Glutamatergic neuron (in vitro differentiated cells): ENCODE measurements at regions not wholly inside any gene's neighbourhood (a gene's known extent, or its start where the extent isn't known, plus 50 kb on each side); places are given as distances from the start of the nearest gene placed in this dataset.

Experiments
- DNase-seq: peaks from one replicate; pipeline ENCODE4 v3.0.0; 2022
- H3K27ac Mint-ChIP-seq: one replicate; pipeline ENCODE4 v1.8.0; 2020; ENCODE audit warnings: mild to moderate bottlenecking, mixed read lengths, inconsistent platforms; ENCODE audit not compliant: unreplicated experiment
- H3K27me3 Mint-ChIP-seq: one replicate; pipeline ENCODE4 v1.8.0; 2020; ENCODE audit warnings: mild to moderate bottlenecking, moderate library complexity, mixed read lengths, inconsistent platforms; ENCODE audit not compliant: unreplicated experiment
- H3K36me3 Mint-ChIP-seq: one replicate; pipeline ENCODE4 v1.8.0; 2020; ENCODE audit warnings: mild to moderate bottlenecking, mixed read lengths, inconsistent platforms; ENCODE audit not compliant: unreplicated experiment
- H3K4me1 Mint-ChIP-seq: one replicate; pipeline ENCODE4 v1.8.0; 2020; ENCODE audit warnings: mild to moderate bottlenecking, low read depth, mixed read lengths, inconsistent platforms; ENCODE audit not compliant: unreplicated experiment
- H3K4me3 Mint-ChIP-seq: one replicate; pipeline ENCODE4 v1.8.0; 2020; ENCODE audit warnings: mild to moderate bottlenecking, mixed read lengths, inconsistent platforms; ENCODE audit not compliant: unreplicated experiment
- H3K9me3 Mint-ChIP-seq: one replicate; pipeline ENCODE4 v1.8.0; 2020; ENCODE audit warnings: mild to moderate bottlenecking, moderate library complexity, mixed read lengths, inconsistent platforms; ENCODE audit not compliant: unreplicated experiment
- CTCF ChIP-seq: fragments of 200-600 bp; sonication (generic); IDR thresholded peaks from one replicate; pipeline ENCODE4 v1.5.0; 2021; ENCODE audit not compliant: partially characterized antibody, unreplicated experiment

- TF ChIP-seq CTCF, result no peak
- peaks cover 12% of the 10 kb centered on the region for H3K4me1 Mint-ChIP-seq
- no peaks in the 10 kb centered on the region for H3K36me3 Mint-ChIP-seq
- no peak for DNase-seq
- H3K27ac Mint-ChIP-seq, result peak overlapping the region; percentile 62
- H3K9me3 Mint-ChIP-seq, result no peaks in the 10 kb centered on the region
- H3K27me3 Mint-ChIP-seq, result no peaks in the 10 kb centered on the region
- H3K4me3 Mint-ChIP-seq, result no peak overlapping the region
Measured at GRCh38 chr14:73771848-73772638, 57.9 kb upstream of the PNMA1 start.

GRCh38 chr14:73770977-73771847 lies 57.0 kb upstream of the PNMA1 start:
- no peak for DNase-seq
- Mint-ChIP-seq H3K4me1 (peaks cover 12% of the 10 kb centered on the region), H3K9me3 (no peaks in the 10 kb centered on the region), H3K4me3 (no peak overlapping the region), H3K27me3 (no peaks in the 10 kb centered on the region), H3K27ac (no peak overlapping the region), H3K36me3 (no peaks in the 10 kb centered on the region)
- TF ChIP-seq CTCF, result no peak

- H3K4me1 Mint-ChIP-seq, result peaks cover 12% of the 10 kb centered on the region
- TF ChIP-seq CTCF, result no peak
- no peak overlapping the region for H3K4me3 Mint-ChIP-seq
- no peak overlapping the region for H3K27ac Mint-ChIP-seq
- no peaks in the 10 kb centered on the region for H3K36me3 Mint-ChIP-seq
- no peak for DNase-seq
- H3K9me3 Mint-ChIP-seq, result no peaks in the 10 kb centered on the region
- no peaks in the 10 kb centered on the region for H3K27me3 Mint-ChIP-seq
Measured at GRCh38 chr14:73768107-73768506, 53.9 kb upstream of the PNMA1 start.

- Mint-ChIP-seq H3K27me3 (peaks cover 2% of the 10 kb centered on the region), H3K4me1 (no peaks in the 10 kb centered on the region), H3K36me3 (no peaks in the 10 kb centered on the region), H3K27ac (no peak overlapping the region), H3K4me3 (no peak overlapping the region), H3K9me3 (peaks cover 3% of the 10 kb centered on the region)
- DNase-seq, result no peak
- no peak for TF ChIP-seq CTCF
Measured at GRCh38 chr14:73764406-73765280, 50.5 kb upstream of the PNMA1 start.
